GM23248 (cell line): ENCODE measurements at regions not wholly inside any gene's neighbourhood (a gene's known extent, or its start where the extent isn't known, plus 50 kb on each side); places are given as distances from the start of the nearest gene placed in this dataset.

ENCODE experiments used
- DNase-seq: peaks from one replicate; pipeline ENCODE4 v3.0.0-alpha.2; 2015
- H2AFZ ChIP-seq: fragments of 200-600 bp; sonication (generic); 2 replicates; pipeline ENCODE4 v1.6.1; 2016; ENCODE audit warnings: antibody characterized with exemption
- H3F3A ChIP-seq: fragments of 200-600 bp; sonication (generic); 2 replicates; pipeline ENCODE4 v1.6.1; 2016; ENCODE audit warnings: mild to moderate bottlenecking, antibody characterized with exemption, mixed run types; ENCODE audit not compliant: insufficient read depth
- H3K27ac ChIP-seq: fragments of 200-600 bp; sonication (generic); 2 replicates; pipeline ENCODE4 v1.5.1; 2016; ENCODE audit warnings: mild to moderate bottlenecking
- H3K27me3 ChIP-seq: fragments of 200-600 bp; sonication (generic); replicated peaks from 2 replicates; pipeline ENCODE4 v1.6.1; 2016; ENCODE audit warnings: mild to moderate bottlenecking; ENCODE audit not compliant: insufficient read depth
- H3K36me3 ChIP-seq: fragments of 200-600 bp; sonication (generic); 2 replicates; pipeline ENCODE4 v1.6.1; 2016; ENCODE audit warnings: low read depth, mild to moderate bottlenecking
- H3K4me1 ChIP-seq: fragments of 200-600 bp; sonication (generic); 2 replicates; pipeline ENCODE4 v1.6.1; 2016; ENCODE audit warnings: mild to moderate bottlenecking; ENCODE audit not compliant: insufficient read depth
- H3K4me2 ChIP-seq: fragments of 200-600 bp; sonication (generic); one replicate; pipeline ENCODE4 v1.6.1; 2016; ENCODE audit warnings: mild to moderate bottlenecking; ENCODE audit not compliant: unreplicated experiment
- H3K4me3 ChIP-seq: fragments of 200-600 bp; sonication (generic); 2 replicates; pipeline ENCODE4 v1.5.1; 2016; ENCODE audit warnings: mild to moderate bottlenecking
- H3K79me2 ChIP-seq: fragments of 200-600 bp; sonication (generic); 2 replicates; pipeline ENCODE4 v1.6.1; 2016; ENCODE audit warnings: mild to moderate bottlenecking; ENCODE audit not compliant: insufficient read depth
- H3K9ac ChIP-seq: fragments of 200-600 bp; sonication (generic); 2 replicates; pipeline ENCODE4 v1.6.1; 2016; ENCODE audit warnings: mild to moderate bottlenecking
- H3K9me2 ChIP-seq: fragments of 200-600 bp; sonication (generic); 2 replicates; pipeline ENCODE4 v1.6.1; 2016; ENCODE audit warnings: mixed run types, mild to moderate bottlenecking, moderate library complexity; ENCODE audit not compliant: insufficient read depth
- H3K9me3 ChIP-seq: fragments of 200-600 bp; sonication (generic); one replicate; pipeline ENCODE4 v1.6.1; 2017; ENCODE audit warnings: low read depth
- H4K20me1 ChIP-seq: fragments of 200-600 bp; sonication (generic); 2 replicates; pipeline ENCODE4 v1.6.0; 2016; ENCODE audit not compliant: insufficient read depth
- EZH2 ChIP-seq: fragments of 200-600 bp; sonication (generic); IDR thresholded peaks from 2 replicates; pipeline ENCODE4 v1.6.1; 2018; ENCODE audit warnings: antibody characterized with exemption, mild to moderate bottlenecking; ENCODE audit not compliant: insufficient read depth, poor library complexity, severe bottlenecking
- EZH2phosphoT487 ChIP-seq: fragments of 200-600 bp; sonication (generic); IDR thresholded peaks from 2 replicates; pipeline ENCODE4 v1.6.1; 2018; ENCODE audit warnings: antibody characterized with exemption, moderate library complexity, mild to moderate bottlenecking, low read depth; ENCODE audit not compliant: insufficient read depth
- WGBS, 2 experiments: methylation state at CpG; one replicate each; pipeline ENCODE4 v1.1.6; 2015 to 2017; ENCODE audit warnings: low lambda C conversion rate in 2 of 2, low coverage in 1 of 2; ENCODE audit errors: missing lambda C conversion rate in 2 of 2; 5-methylcytosine and 5-hydroxymethylcytosine counted together
- in situ Hi-C: fragments of 300-500 bp; cut with MboI; formaldehyde crosslinking; loops from 2 replicates; pipeline ENCODE4 v1.15.0; 2020

DNA sequence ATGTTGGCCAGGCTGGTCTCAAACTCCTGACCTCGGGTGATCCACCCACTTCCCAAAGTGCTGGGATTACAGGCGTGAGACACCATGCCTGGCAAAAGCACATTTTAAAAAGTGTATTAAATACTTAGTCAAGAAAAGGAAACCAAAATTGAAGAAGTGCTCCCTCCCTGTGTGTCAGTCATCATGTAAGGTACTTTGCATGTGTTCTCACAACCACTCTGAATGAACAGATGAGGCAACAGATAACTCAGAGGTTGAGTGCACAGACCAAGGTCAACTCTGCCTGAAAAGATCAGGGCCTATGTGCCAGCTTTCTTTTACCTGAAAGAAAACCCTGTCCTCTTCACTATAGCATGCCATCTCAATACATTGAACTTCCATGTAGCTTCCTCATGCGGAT is 289.7 kb downstream of the MRPS30 start:
- in situ Hi-C loops: no loop called here
- no peaks in the 10 kb centered on the region for H3F3A ChIP-seq
- no peak overlapping the region for H3K27ac ChIP-seq
- TF ChIP-seq EZH2phosphoT487 (no peak), EZH2 (no peak)
- no peak overlapping the region for H2AFZ ChIP-seq
- WGBS, 2 experiments: 19 to 27% methylated on average over 3 of the region's 3 CpGs
- no peaks in the 10 kb centered on the region for H3K9me2 ChIP-seq
- no peaks in the 10 kb centered on the region for H3K9me3 ChIP-seq
- no peak overlapping the region for H3K4me2 ChIP-seq
- DNase-seq: no peak
- H4K20me1 ChIP-seq: no peaks in the 10 kb centered on the region
- H3K36me3 ChIP-seq: no peaks in the 10 kb centered on the region
- H3K79me2 ChIP-seq: no peaks in the 10 kb centered on the region
- no peaks in the 10 kb centered on the region for H3K4me1 ChIP-seq
- no peak overlapping the region for H3K9ac ChIP-seq
- no peak overlapping the region for H3K4me3 ChIP-seq
- no peaks in the 10 kb centered on the region for H3K27me3 ChIP-seq

GRCh38 chr5:45101146-45101545 is 292.4 kb downstream of the MRPS30 start:
- no peaks in the 10 kb centered on the region for H3K9me3 ChIP-seq
- H2AFZ ChIP-seq: no peak overlapping the region
- 27 to 42% methylated on average over 4 of the region's 4 CpGs for WGBS, 2 experiments
- no peak for DNase-seq
- in situ Hi-C loops: no loop called here
- H3K36me3 ChIP-seq: no peaks in the 10 kb centered on the region
- H3K9me2 ChIP-seq: no peaks in the 10 kb centered on the region
- TF ChIP-seq EZH2: no peak
- no peak for TF ChIP-seq EZH2phosphoT487
- no peak overlapping the region for H3K9ac ChIP-seq
- no peaks in the 10 kb centered on the region for H3F3A ChIP-seq
- no peaks in the 10 kb centered on the region for H3K27me3 ChIP-seq
- no peaks in the 10 kb centered on the region for H4K20me1 ChIP-seq
- no peak overlapping the region for H3K4me2 ChIP-seq
- H3K79me2 ChIP-seq: no peaks in the 10 kb centered on the region
- H3K27ac ChIP-seq: no peak overlapping the region
- H3K4me3 ChIP-seq: no peak overlapping the region
- H3K4me1 ChIP-seq: no peaks in the 10 kb centered on the region

GRCh38 chr5:45105491-45105994 is 296.8 kb downstream of the MRPS30 start:
- Histone ChIP-seq H3F3A (no peaks in the 10 kb centered on the region), H3K27me3 (no peaks in the 10 kb centered on the region), H3K4me3 (no peak overlapping the region), H3K36me3 (no peaks in the 10 kb centered on the region), H2AFZ (no peak overlapping the region), H4K20me1 (no peaks in the 10 kb centered on the region), H3K9me3 (no peaks in the 10 kb centered on the region), H3K4me2 (no peak overlapping the region), H3K4me1 (no peaks in the 10 kb centered on the region), H3K79me2 (no peaks in the 10 kb centered on the region), H3K9ac (no peak overlapping the region), H3K9me2 (no peaks in the 10 kb centered on the region), H3K27ac (no peak overlapping the region)
- no peak for TF ChIP-seq EZH2phosphoT487
- TF ChIP-seq EZH2: no peak
- DNase-seq: no peak
- 3 to 10% methylated on average over 1 of the region's 1 CpG for WGBS, 2 experiments
- in situ Hi-C loops: no loop called here

DNA sequence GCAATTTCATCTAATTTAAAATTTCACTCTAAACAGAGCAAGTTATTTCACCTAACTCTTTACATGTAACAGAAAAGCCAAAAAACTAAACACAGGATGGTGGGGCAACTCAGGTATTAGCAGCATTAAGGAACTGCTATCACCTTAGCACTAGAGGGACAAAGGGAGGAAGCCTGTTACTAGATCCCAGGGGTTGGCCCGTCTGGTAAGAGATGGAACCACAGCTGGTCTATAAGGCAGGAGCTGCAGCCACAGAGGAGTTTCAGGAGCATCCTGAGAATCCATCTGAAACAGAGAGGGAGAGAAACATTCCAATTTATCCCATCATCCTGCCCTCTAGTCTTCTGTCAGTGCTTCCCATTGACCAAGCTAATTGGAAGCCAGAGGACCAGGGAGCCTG is 300.3 kb downstream of the MRPS30 start:
- no peaks in the 10 kb centered on the region for H3K9me3 ChIP-seq
- no peak for DNase-seq
- no peaks in the 10 kb centered on the region for H3K27me3 ChIP-seq
- H3K9me2 ChIP-seq: no peaks in the 10 kb centered on the region
- H3K27ac ChIP-seq: no peak overlapping the region
- H3K4me2 ChIP-seq: no peak overlapping the region
- H3K36me3 ChIP-seq: no peaks in the 10 kb centered on the region
- H3K4me3 ChIP-seq: no peak overlapping the region
- H4K20me1 ChIP-seq: no peaks in the 10 kb centered on the region
- no peaks in the 10 kb centered on the region for H3K4me1 ChIP-seq
- in situ Hi-C loops: no loop called here
- H3F3A ChIP-seq: no peaks in the 10 kb centered on the region
- H2AFZ ChIP-seq: no peak overlapping the region
- WGBS, 2 experiments: 0% methylated on average over 1 of the region's 1 CpG
- no peaks in the 10 kb centered on the region for H3K79me2 ChIP-seq
- TF ChIP-seq EZH2: no peak
- no peak for TF ChIP-seq EZH2phosphoT487
- H3K9ac ChIP-seq: no peak overlapping the region

DNA sequence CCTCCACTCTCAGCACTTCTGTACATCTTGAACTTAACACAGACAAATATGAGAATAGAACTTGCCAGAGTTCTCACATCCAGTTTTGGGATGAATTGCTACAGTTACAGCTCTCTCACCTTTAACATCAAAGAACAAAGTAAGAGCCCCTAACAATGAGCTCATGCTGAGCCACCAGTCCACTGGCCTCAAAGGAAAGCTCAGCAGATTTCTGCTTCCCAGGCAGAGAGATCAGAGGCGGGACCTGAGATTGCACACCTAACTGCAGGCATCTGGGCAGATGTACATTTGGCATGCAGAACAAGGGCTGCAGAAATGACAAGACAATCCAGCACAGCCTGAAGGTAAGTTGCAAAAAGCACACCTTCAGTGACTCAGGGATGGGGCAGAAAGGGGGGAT is 300.9 kb downstream of the MRPS30 start:
- no peak for TF ChIP-seq EZH2
- no peak for TF ChIP-seq EZH2phosphoT487
- Histone ChIP-seq H3K4me3 (no peak overlapping the region), H3K36me3 (no peaks in the 10 kb centered on the region), H4K20me1 (no peaks in the 10 kb centered on the region), H3K79me2 (no peaks in the 10 kb centered on the region), H3K4me2 (no peak overlapping the region), H2AFZ (no peak overlapping the region), H3K9me2 (no peaks in the 10 kb centered on the region), H3K27me3 (no peaks in the 10 kb centered on the region), H3K9ac (no peak overlapping the region), H3K27ac (no peak overlapping the region), H3K9me3 (no peaks in the 10 kb centered on the region), H3K4me1 (no peaks in the 10 kb centered on the region), H3F3A (no peaks in the 10 kb centered on the region)
- in situ Hi-C loops: no loop called here
- 0% methylated on average over 1 of the region's 1 CpG for WGBS, 2 experiments
- DNase-seq: no peak
